ENCODE measurements at regions not wholly inside any gene's neighbourhood (a gene's known extent, or its start where the extent isn't known, plus 50 kb on each side); places are given as distances from the start of the nearest gene placed in this dataset.

- ATAC-seq (ENCODE audit: poor library complexity) = no peak
- Mint-ChIP-seq H3K4me1 (ENCODE audit: low read depth) (no peaks in the 10 kb centered on the region), H3K27ac (no peak overlapping the region), H3K36me3 (ENCODE audit: low read depth) (no peaks in the 10 kb centered on the region), H3K9me3 (peaks cover 2% of the 10 kb centered on the region), H3K4me3 (no peak overlapping the region), H3K27me3 (no peaks in the 10 kb centered on the region)
- H3K4me1 ChIP-seq (ENCODE audit: insufficient read depth, low read length) = no peaks in the 10 kb centered on the region
- no peak for DNase-seq
- ChIA-PET CTCF (no interaction called here), POLR2A (no interaction called here)
- no peaks in the 10 kb centered on the region for H3K27me3 ChIP-seq (ENCODE audit: control insufficient read depth in 1 of 2, insufficient read depth in 2 of 2, low read length in 2 of 2)
- H3K36me3 ChIP-seq (ENCODE audit: insufficient read depth, low read length) = no peaks in the 10 kb centered on the region
- no peak overlapping the region for H3K4me3 ChIP-seq (ENCODE audit: low read length)
- H3K27ac ChIP-seq (ENCODE audit: low read depth in 1 of 2, low read length in 2 of 2) = no peak overlapping the region
- no peak for TF ChIP-seq CTCF (IDR thresholded peaks at IDR 0.05)
- H3K9me3 ChIP-seq (ENCODE audit: control insufficient read depth in 1 of 2, insufficient read depth in 1 of 2, low read length in 2 of 2) = peaks cover 0 to 4% of the 10 kb centered on the region in 2 experiments
- intact Hi-C loops (cut with DNase I, micrococcal nuclease) = no loop called here
These were observed 469.8 kb downstream of the FOXG1 start for GRCh38 chr14:29236401-29236800.

GRCh38 chr14:29236848-29237247 is 470.3 kb downstream of the FOXG1 start:
- intact Hi-C loops (cut with DNase I, micrococcal nuclease) = no loop called here
- POLR2A ChIA-PET = no interaction called here
- no peak overlapping the region for H3K27ac Mint-ChIP-seq
- no peak for ATAC-seq (ENCODE audit: poor library complexity)
- CTCF ChIA-PET = no interaction called here
- H3K36me3 Mint-ChIP-seq (ENCODE audit: low read depth) = no peaks in the 10 kb centered on the region
- H3K27ac ChIP-seq (ENCODE audit: low read depth in 1 of 2, low read length in 2 of 2) = no peak overlapping the region
- H3K27me3 Mint-ChIP-seq = no peaks in the 10 kb centered on the region
- no peak for DNase-seq
- H3K4me3 Mint-ChIP-seq = no peak overlapping the region
- no peaks in the 10 kb centered on the region for H3K27me3 ChIP-seq (ENCODE audit: control insufficient read depth in 1 of 2, insufficient read depth in 2 of 2, low read length in 2 of 2)
- no peak overlapping the region for H3K4me3 ChIP-seq (ENCODE audit: low read length)
- no peaks in the 10 kb centered on the region for H3K36me3 ChIP-seq (ENCODE audit: insufficient read depth, low read length)
- H3K4me1 Mint-ChIP-seq (ENCODE audit: low read depth) = no peaks in the 10 kb centered on the region
- TF ChIP-seq CTCF (IDR thresholded peaks at IDR 0.05) = no peak
- H3K9me3 Mint-ChIP-seq = peaks cover 2% of the 10 kb centered on the region
- peaks cover 0 to 4% of the 10 kb centered on the region in 2 experiments for H3K9me3 ChIP-seq (ENCODE audit: control insufficient read depth in 1 of 2, insufficient read depth in 1 of 2, low read length in 2 of 2)
- H3K4me1 ChIP-seq (ENCODE audit: insufficient read depth, low read length) = no peaks in the 10 kb centered on the region

GRCh38 chr14:29240066-29240465 is 473.5 kb downstream of the FOXG1 start:
- Histone ChIP-seq H3K9me3 (ENCODE audit: control insufficient read depth in 1 of 2, insufficient read depth in 1 of 2, low read length in 2 of 2) (peaks cover 0 to 10% of the 10 kb centered on the region in 2 experiments), H3K4me1 (ENCODE audit: insufficient read depth, low read length) (no peaks in the 10 kb centered on the region), H3K36me3 (ENCODE audit: insufficient read depth, low read length) (no peaks in the 10 kb centered on the region), H3K27me3 (ENCODE audit: control insufficient read depth in 1 of 2, insufficient read depth in 2 of 2, low read length in 2 of 2) (no peaks in the 10 kb centered on the region), H3K4me3 (ENCODE audit: low read length) (no peak overlapping the region), H3K27ac (ENCODE audit: low read depth in 1 of 2, low read length in 2 of 2) (no peak overlapping the region)
- ChIA-PET CTCF (no interaction called here), POLR2A (no interaction called here)
- DNase-seq (no peak), ATAC-seq (ENCODE audit: poor library complexity) (no peak)
- H3K4me1 Mint-ChIP-seq (ENCODE audit: low read depth) = no peaks in the 10 kb centered on the region
- no peak overlapping the region for H3K27ac Mint-ChIP-seq
- intact Hi-C loops (cut with DNase I, micrococcal nuclease) = no loop called here
- H3K4me3 Mint-ChIP-seq = no peak overlapping the region
- H3K9me3 Mint-ChIP-seq = peaks cover 3% of the 10 kb centered on the region
- no peaks in the 10 kb centered on the region for H3K27me3 Mint-ChIP-seq
- TF ChIP-seq CTCF (IDR thresholded peaks at IDR 0.05) = no peak
- H3K36me3 Mint-ChIP-seq (ENCODE audit: low read depth) = no peaks in the 10 kb centered on the region
